ENCODE measurements at regions not wholly inside any gene's neighbourhood (a gene's known extent, or its start where the extent isn't known, plus 50 kb on each side); places are given as distances from the start of the nearest gene placed in this dataset.

- in situ Hi-C loops (cut with MboI; ENCODE audit: low pct_unique_long_range_greater_than_20kb, low sequenced_read_pairs, unreplicated experiment): no loop called here
- no peak for DNase-seq (ENCODE audit: low spot score)
- TF ChIP-seq CTCF (IDR thresholded peaks at IDR 0.05; ENCODE audit: extremely low read depth, insufficient read depth, missing control alignments): no peak
These were observed 1097.3 kb upstream of the FLRT2 start for GRCh38 chr14:84432676-84433075.

GRCh38 chr14:84433961-84434360 lies 1096.0 kb upstream of the FLRT2 start:
- in situ Hi-C loops (cut with MboI; ENCODE audit: low pct_unique_long_range_greater_than_20kb, low sequenced_read_pairs, unreplicated experiment): no loop called here
- TF ChIP-seq CTCF (IDR thresholded peaks at IDR 0.05; ENCODE audit: extremely low read depth, insufficient read depth, missing control alignments): no peak
- no peak for DNase-seq (ENCODE audit: low spot score)

- in situ Hi-C loops (cut with MboI; ENCODE audit: low pct_unique_long_range_greater_than_20kb, low sequenced_read_pairs, unreplicated experiment): no loop called here
- TF ChIP-seq CTCF (IDR thresholded peaks at IDR 0.05; ENCODE audit: extremely low read depth, insufficient read depth, missing control alignments): no peak
- DNase-seq (ENCODE audit: low spot score): no peak
These were observed 1094.1 kb upstream of the FLRT2 start for GRCh38 chr14:84435820-84436324.

GRCh38 chr14:84436528-84436927 lies 1093.4 kb upstream of the FLRT2 start:
- TF ChIP-seq CTCF (IDR thresholded peaks at IDR 0.05; ENCODE audit: extremely low read depth, insufficient read depth, missing control alignments): no peak
- no peak for DNase-seq (ENCODE audit: low spot score)
- in situ Hi-C loops (cut with MboI; ENCODE audit: low pct_unique_long_range_greater_than_20kb, low sequenced_read_pairs, unreplicated experiment): no loop called here

- in situ Hi-C loops (cut with MboI; ENCODE audit: low pct_unique_long_range_greater_than_20kb, low sequenced_read_pairs, unreplicated experiment): no loop called here
- TF ChIP-seq CTCF (IDR thresholded peaks at IDR 0.05; ENCODE audit: extremely low read depth, insufficient read depth, missing control alignments): no peak
- DNase-seq (ENCODE audit: low spot score): no peak
These were observed 1087.4 kb upstream of the FLRT2 start for GRCh38 chr14:84442521-84442920.

GRCh38 chr14:84445486-84445885 lies 1084.5 kb upstream of the FLRT2 start:
- TF ChIP-seq CTCF (IDR thresholded peaks at IDR 0.05; ENCODE audit: extremely low read depth, insufficient read depth, missing control alignments): no peak
- in situ Hi-C loops (cut with MboI; ENCODE audit: low pct_unique_long_range_greater_than_20kb, low sequenced_read_pairs, unreplicated experiment): no loop called here

GRCh38 chr14:84446250-84446649 lies 1083.7 kb upstream of the FLRT2 start:
- no peak for DNase-seq (ENCODE audit: low spot score)
- TF ChIP-seq CTCF (IDR thresholded peaks at IDR 0.05; ENCODE audit: extremely low read depth, insufficient read depth, missing control alignments): no peak
- in situ Hi-C loops (cut with MboI; ENCODE audit: low pct_unique_long_range_greater_than_20kb, low sequenced_read_pairs, unreplicated experiment): no loop called here

More at GRCh38 chr14:84445486-84445885, 1084.5 kb upstream of the FLRT2 start:
- no peak for DNase-seq (ENCODE audit: low spot score)
